Stomach (tissue), 8 donors: ENCODE measurements at regions not wholly inside any gene's neighbourhood (a gene's known extent, or its start where the extent isn't known, plus 50 kb on each side); places are given as distances from the start of the nearest gene placed in this dataset.

ENCODE experiments used
- DNase-seq, 2 donors: peaks; one replicate each; pipeline versions ENCODE4 v3.0.0 to v3.0.0-alpha.2; 2013 to 2019
- H3K27ac ChIP-seq, 5 donors: fragments of 200-600 bp in 4 of 5; sonication (generic) in 4 of 5; one replicate each; pipeline ENCODE4 v1.5.1; 2013 to 2019; ENCODE audit warnings: mild to moderate bottlenecking in 1 of 5, moderate library complexity in 1 of 5
- H3K27me3 ChIP-seq, 3 donors: fragments of 200-600 bp; sonication (generic); one replicate each; pipeline ENCODE4 v1.5.1; 2017 to 2019; ENCODE audit warnings: mixed run types in 1 of 3
- H3K36me3 ChIP-seq, 4 donors: fragments of 200-600 bp; sonication (generic); 1 replicate in 3 of 4; 2 replicates in 1 of 4; pipeline ENCODE4 v1.5.1; 2016 to 2019
- H3K4me1 ChIP-seq, 4 donors: fragments of 200-600 bp; sonication (generic); one replicate each; pipeline ENCODE4 v1.5.1; 2016 to 2019
- H3K4me3 ChIP-seq, 4 donors: fragments of 200-600 bp; sonication (generic) in 3 of 4; one replicate each; pipeline ENCODE4 v1.5.1; 2016 to 2019; ENCODE audit warnings: mild to moderate bottlenecking in 1 of 4
- H3K9me3 ChIP-seq, 4 donors: fragments of 200-600 bp; sonication (generic); one replicate each; pipeline ENCODE4 v1.5.1; 2016 to 2019
- CTCF ChIP-seq, 7 experiments: fragments of 450-650 bp in 4 of 7; fragments of 200-600 bp in 3 of 7; sonication (generic) in 3 of 7; IDR thresholded peaks; one replicate each; pipeline ENCODE4 v1.5.1; 2016 to 2019; ENCODE audit warnings: antibody characterized with exemption in 7 of 7, control low read depth in 2 of 7, mild to moderate bottlenecking in 1 of 7
- EP300 ChIP-seq: sonication (generic); formaldehyde crosslinking; IDR thresholded peaks from one replicate; pipeline ENCODE4 v1.6.1; 2017; ENCODE audit warnings: antibody characterized with exemption
- POLR2A ChIP-seq, 4 donors: fragments of 450-650 bp; IDR thresholded peaks; one replicate each; pipeline ENCODE4 v1.6.1; 2016; ENCODE audit warnings: antibody characterized with exemption in 4 of 4, control low read depth in 2 of 4, mild to moderate bottlenecking in 1 of 4, moderate library complexity in 1 of 4
- POLR2AphosphoS5 ChIP-seq, 3 donors: sonication (generic); formaldehyde crosslinking; IDR thresholded peaks; one replicate each; pipeline ENCODE4 v1.6.1; 2016; ENCODE audit warnings: antibody characterized with exemption in 3 of 3
- WGBS, 5 donors: extraction: QIAGEN DNeasy Blood & Tissue Kit in 3 of 5; methylation state at CpG; one replicate each; pipeline versions ENCODE4 v1.1.5 to v1.1.7; 2013 to 2018; 5-methylcytosine and 5-hydroxymethylcytosine counted together
- intact Hi-C: fragments of 100-400 bp; cut with DNase I; formaldehyde crosslinking; loops from one replicate; pipeline ENCODE4 v1.15.1; 2023; ENCODE audit warnings: low total_unique reads
- donor health status: healthy with polysubstance abuse.
- donor health status: Bipolar disorder and iron deficiency.
- donor health status: healthy.

GRCh38 chr21:16427587-16428087 lies 697.9 kb downstream of the USP25 start:
- no peaks in the 10 kb centered on the region for H3K27me3 ChIP-seq
- no peak overlapping the region for H3K27ac ChIP-seq
- H3K36me3 ChIP-seq, result no peaks in the 10 kb centered on the region
- 83 to 91% (median 86%) methylated on average over 3 of the region's 3 CpGs for WGBS, 5 donors
- no peak for TF ChIP-seq CTCF (IDR thresholded peaks at IDR 0.05)
- no peak for TF ChIP-seq POLR2AphosphoS5 (IDR thresholded peaks at IDR 0.05)
- no peak for TF ChIP-seq POLR2A (IDR thresholded peaks at IDR 0.05)
- no peak for TF ChIP-seq EP300
- no peak overlapping the region for H3K4me3 ChIP-seq
- H3K4me1 ChIP-seq, result peaks cover 0 to 26% (median 14%) of the 10 kb centered on the region in 4 donors
- no peak for DNase-seq
- intact Hi-C loops, result no loop called here
- H3K9me3 ChIP-seq, result no peaks in the 10 kb centered on the region

GRCh38 chr21:16437586-16437985 lies 707.8 kb downstream of the USP25 start:
- Histone ChIP-seq H3K9me3 (no peaks in the 10 kb centered on the region), H3K4me1 (peaks cover 0 to 4% (median 0%) of the 10 kb centered on the region in 4 donors), H3K4me3 (no peak overlapping the region), H3K36me3 (no peaks in the 10 kb centered on the region), H3K27ac (no peak overlapping the region), H3K27me3 (no peaks in the 10 kb centered on the region)
- intact Hi-C loops, result no loop called here
- WGBS, 5 donors, result 49 to 79% (median 75%) methylated on average over 1 of the region's 1 CpG
- no peak for DNase-seq
- TF ChIP-seq POLR2AphosphoS5 (IDR thresholded peaks at IDR 0.05) (no peak), EP300 (no peak), CTCF (IDR thresholded peaks at IDR 0.05) (no peak), POLR2A (IDR thresholded peaks at IDR 0.05) (no peak)

- no peak overlapping the region for H3K27ac ChIP-seq
- 79 to 95% (median 91%) methylated on average over 1 of the region's 1 CpG for WGBS, 5 donors
- H3K9me3 ChIP-seq, result no peaks in the 10 kb centered on the region
- H3K36me3 ChIP-seq, result no peaks in the 10 kb centered on the region
- H3K4me1 ChIP-seq, result peaks cover 0 to 4% (median 0%) of the 10 kb centered on the region in 4 donors
- DNase-seq, result no peak
- no peak overlapping the region for H3K4me3 ChIP-seq
- intact Hi-C loops, result no loop called here
- TF ChIP-seq POLR2A (IDR thresholded peaks at IDR 0.05) (no peak), EP300 (no peak), CTCF (IDR thresholded peaks at IDR 0.05) (no peak), POLR2AphosphoS5 (IDR thresholded peaks at IDR 0.05) (no peak)
- H3K27me3 ChIP-seq, result no peaks in the 10 kb centered on the region
Observed at GRCh38 chr21:16438761-16439160, 709.0 kb downstream of the USP25 start.

GRCh38 chr21:16441789-16442188 lies 712.0 kb downstream of the USP25 start:
- TF ChIP-seq EP300, result no peak
- TF ChIP-seq POLR2AphosphoS5 (IDR thresholded peaks at IDR 0.05), result no peak
- no peak for TF ChIP-seq CTCF (IDR thresholded peaks at IDR 0.05)
- TF ChIP-seq POLR2A (IDR thresholded peaks at IDR 0.05), result no peak
- WGBS, 5 donors, result 66 to 89% (median 75%) methylated on average over 1 of the region's 1 CpG
- peaks cover 0 to 10% (median 0%) of the 10 kb centered on the region in 4 donors for H3K4me1 ChIP-seq
- no peaks in the 10 kb centered on the region for H3K27me3 ChIP-seq
- H3K9me3 ChIP-seq, result no peaks in the 10 kb centered on the region
- intact Hi-C loops, result no loop called here
- H3K27ac ChIP-seq, result no peak overlapping the region
- DNase-seq, result no peak
- H3K36me3 ChIP-seq, result no peaks in the 10 kb centered on the region
- no peak overlapping the region for H3K4me3 ChIP-seq
